NCI-H1436 treated with DMSO at 0.1 percent for 48 hours (cell line): ENCODE measurements at regions not wholly inside any gene's neighbourhood (a gene's known extent, or its start where the extent isn't known, plus 50 kb on each side); places are given as distances from the start of the nearest gene placed in this dataset.

Source experiments
- DNase-seq: peaks from one replicate; lab custom pipeline; 2025; lab: John Stamatoyannopoulos, UW

GRCh38 chr21:28644762-28645161 lies 347.9 kb downstream of the LTN1 start:
- DNase-seq, result no peak

GRCh38 chr21:28642891-28643290 lies 349.8 kb downstream of the LTN1 start:
- no peak for DNase-seq

DNA sequence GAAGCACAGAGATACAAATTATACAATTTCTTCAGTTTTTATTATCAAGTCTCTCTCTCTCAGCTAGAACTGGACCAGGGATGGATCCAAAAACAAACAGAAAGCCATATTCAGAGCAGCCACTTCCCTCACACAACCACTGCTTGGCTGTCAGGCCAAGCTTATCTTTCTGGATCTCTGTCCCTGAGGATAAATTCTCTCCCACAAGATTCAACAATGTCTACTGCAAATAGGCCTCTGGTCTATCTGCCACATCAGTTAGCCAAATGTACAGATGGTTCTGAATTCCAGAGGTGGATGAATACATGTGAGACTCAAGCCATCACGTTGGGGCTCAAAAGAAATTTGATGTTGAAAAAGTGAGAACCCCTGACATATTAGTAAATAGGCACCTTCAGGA lies 350.9 kb downstream of the LTN1 start:
- DNase-seq, result no peak

GRCh38 chr21:28640326-28640725 lies 352.4 kb downstream of the LTN1 start:
- no peak for DNase-seq

- no peak for DNase-seq
These were observed 352.9 kb downstream of the LTN1 start for GRCh38 chr21:28639737-28640136.

- DNase-seq, result no peak
These were observed 355.7 kb downstream of the LTN1 start for GRCh38 chr21:28636752-28637691.

DNA sequence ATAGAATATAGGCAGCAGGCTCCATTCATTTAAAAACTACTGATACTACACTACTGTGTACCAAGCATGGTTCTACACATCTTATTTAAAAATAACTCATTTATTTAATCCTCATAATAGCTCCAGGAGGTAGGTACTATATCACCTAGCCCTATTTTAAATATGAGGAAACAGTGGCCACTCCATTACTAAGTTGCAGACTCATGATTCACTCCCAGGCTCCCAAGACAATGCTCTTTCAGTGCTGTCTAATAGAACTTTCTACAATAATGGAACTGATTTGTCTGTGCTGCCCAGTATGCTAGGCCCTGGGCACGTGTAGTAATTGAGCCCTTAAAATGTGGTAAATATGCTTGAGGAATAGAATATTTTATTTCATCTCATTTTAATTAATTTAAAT lies 357.1 kb downstream of the LTN1 start:
- no peak for DNase-seq

DNA sequence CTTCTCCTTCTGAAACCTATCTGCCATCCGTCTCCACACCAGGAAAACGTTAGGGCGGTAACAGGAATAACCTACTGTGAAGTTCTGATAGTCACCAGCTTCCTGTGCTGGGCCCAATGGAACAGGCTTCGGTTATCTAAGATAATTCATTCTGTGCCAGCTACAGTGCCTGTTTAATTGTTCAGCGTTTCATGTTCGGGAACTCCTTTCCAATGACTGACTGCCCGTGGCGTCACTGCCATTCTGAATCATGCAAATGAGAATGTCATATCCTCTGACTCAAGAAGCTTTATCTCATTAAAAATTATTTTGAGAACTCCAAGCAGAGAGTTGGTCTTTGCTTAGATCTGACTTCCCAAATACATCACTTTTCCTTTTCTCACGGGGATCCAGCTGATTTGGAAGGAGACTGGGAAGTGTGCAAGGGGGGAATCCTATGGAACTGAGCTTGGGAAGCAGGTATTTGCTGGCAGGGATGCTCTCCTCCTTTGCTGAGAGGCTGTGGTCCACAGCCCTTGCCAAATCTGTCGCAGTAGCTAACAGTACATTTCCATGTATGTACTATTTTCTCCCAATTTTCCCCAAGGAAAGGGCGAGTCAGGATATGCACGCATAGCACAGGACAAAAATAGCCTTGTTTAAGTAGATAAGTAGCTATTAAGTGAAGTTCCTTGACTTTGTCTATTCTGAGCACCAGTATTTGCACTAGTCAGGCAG lies 358.7 kb downstream of the LTN1 start:
- DNase-seq, result no peak

DNA sequence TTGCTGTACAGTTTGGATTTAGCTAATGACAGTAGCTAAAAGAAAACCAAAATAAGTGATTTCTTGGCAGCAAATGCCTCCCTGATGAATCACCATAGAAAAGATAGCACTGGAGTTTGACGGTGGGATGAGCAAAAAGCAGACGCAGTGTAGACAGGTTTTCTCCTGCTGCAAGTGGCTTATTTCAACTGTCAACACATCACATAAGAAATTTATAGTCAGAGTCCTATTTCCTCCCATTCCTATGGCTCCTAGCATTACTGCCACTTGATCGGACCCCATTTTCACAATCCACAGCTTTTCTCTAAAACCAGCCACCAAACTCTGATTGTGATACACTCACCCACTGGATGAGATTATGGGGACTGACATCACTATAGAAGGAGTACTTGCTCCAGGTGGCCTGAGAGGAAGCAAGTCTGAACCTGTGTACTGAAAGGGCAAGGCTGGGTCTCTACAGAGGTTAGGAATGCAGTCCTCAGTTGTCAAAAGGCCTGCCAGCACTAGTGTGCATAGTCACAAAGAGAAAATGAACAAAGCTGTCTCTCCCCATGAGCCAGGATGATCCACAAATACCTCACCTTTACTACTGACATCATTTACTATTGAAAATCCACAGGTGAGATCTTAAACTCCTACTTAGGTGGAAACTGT lies 359.8 kb downstream of the LTN1 start:
- DNase-seq, result no peak

DNA sequence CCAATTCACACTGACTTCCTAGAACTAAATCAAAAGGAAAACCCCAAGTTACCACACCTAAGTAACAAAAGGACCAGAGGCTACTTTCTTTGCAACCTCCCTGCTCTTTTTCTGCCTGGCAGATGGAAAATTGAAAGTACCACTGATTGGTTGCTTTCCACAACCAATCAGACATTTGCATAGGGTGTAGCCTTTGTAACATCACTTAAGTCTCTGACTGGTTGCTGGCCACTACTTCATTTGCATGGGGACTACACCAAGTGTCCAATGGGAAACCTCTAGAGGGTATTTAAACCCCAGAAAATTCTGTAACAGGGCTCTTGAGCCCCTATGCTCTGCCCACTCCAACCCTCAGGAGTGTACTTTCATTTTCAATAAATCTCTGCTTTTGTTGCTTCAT lies 365.0 kb downstream of the LTN1 start:
- DNase-seq, result no peak

DNA sequence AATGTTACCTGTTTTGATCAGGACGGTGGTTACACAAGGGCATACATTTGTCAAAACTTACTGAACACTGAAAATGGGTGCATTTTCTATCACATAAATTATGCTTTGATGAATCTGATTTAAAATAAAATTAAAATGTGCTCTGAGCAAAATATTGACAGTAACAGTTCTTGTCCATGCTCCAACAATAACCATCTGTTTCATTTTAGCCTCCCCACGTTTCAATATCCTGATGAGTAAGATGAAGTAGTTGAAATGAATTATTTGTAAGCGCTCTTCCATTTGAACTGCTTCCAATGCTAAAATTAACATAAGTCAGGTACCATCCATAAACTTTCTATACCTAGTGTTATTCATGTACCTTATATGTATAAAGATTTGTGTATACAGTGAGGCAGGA lies 365.4 kb downstream of the LTN1 start:
- DNase-seq, result no peak

GRCh38 chr21:28624626-28625025 lies 368.1 kb downstream of the LTN1 start:
- DNase-seq, result no peak

DNA sequence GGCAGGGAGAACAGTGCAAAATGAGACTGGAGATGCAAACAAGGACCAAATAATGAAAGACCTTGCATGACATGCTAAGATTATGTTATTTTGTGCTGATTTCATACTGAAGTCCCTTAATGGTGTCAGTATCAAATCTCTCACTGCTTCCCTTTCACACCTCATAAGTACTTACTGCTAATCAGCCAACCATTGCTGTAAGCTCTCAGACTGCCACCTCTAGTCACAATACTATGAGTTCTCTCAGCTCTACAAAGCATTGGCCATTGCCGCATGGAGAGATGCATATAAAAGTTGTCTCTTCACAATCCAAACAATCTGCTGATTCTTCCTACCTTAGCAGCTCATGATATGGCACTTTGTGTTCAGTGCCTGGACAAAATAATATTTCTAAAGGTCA lies 375.4 kb downstream of the LTN1 start:
- DNase-seq, result no peak

DNA sequence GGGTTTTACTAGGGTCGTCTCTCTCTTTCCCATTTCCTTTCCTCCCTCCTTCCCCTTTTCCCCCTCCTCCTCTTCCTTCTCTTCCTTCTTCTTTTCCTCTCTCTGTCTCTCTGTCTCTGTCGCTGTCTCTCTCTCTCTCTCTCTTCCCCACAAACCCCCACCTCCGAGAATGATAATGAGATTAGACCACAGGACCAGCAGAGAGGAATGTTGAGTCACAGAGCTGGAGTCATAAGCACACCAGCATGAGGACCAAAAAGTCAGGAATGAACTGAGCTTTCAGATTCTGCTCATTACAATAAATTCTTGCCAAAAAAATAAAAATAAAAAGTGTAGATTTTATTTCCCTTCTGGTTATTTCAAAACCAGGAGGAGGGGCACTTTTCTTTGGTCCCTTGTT lies 377.4 kb downstream of the LTN1 start:
- DNase-seq, result no peak

GRCh38 chr21:28614791-28615190 lies 377.9 kb downstream of the LTN1 start:
- no peak for DNase-seq

GRCh38 chr21:28608646-28609045 lies 384.0 kb downstream of the LTN1 start:
- no peak for DNase-seq

- DNase-seq, result no peak
These were observed 385.1 kb downstream of the LTN1 start for GRCh38 chr21:28607545-28607944.

DNA sequence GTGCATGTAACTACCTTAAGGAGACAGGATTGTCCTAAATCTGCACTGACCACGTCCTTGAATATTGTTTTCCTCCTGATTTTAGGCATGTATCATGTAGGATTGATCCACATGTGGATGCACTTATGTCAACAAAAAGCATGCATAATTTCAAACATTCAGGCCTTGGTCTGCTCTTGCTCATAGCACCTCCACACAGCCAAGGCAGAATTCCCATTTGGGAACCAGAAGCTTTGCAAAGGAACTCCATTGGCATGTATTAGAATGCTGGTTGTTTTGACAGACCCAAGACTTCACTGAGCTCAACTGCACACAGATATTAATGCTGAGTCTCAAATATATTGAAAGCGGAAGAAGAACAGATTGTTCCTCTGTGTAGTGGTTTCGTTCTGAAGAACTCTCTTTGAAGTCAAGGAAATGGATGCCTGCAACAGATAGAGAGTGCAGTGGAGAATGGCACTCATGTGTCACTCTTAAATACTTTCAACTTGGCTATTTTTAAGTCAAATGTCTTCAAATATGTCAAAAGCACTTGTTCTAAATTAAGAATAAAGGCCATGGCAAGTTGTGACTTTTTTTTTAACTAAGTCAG lies 387.6 kb downstream of the LTN1 start:
- DNase-seq, result no peak

GRCh38 chr21:28602546-28602945 lies 390.1 kb downstream of the LTN1 start:
- DNase-seq, result no peak

DNA sequence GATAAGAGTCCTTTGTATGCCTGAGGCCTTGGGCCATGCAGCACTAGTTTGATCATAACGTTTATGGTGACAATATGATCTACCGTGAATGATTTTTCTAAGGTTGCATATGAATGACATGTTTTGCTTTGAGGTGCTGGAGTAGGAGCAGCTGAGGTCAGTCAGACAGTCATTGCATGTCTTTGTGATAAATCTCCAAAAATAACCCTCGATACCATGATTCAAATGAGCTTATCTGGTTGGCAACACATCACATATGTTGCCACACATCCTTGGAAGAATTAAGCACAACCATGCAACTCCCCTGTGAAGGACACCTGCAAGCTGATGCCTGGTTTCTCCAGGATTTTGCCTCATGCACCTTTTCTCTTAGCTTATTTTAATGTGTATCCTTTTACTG lies 394.5 kb downstream of the LTN1 start:
- DNase-seq, result no peak

DNA sequence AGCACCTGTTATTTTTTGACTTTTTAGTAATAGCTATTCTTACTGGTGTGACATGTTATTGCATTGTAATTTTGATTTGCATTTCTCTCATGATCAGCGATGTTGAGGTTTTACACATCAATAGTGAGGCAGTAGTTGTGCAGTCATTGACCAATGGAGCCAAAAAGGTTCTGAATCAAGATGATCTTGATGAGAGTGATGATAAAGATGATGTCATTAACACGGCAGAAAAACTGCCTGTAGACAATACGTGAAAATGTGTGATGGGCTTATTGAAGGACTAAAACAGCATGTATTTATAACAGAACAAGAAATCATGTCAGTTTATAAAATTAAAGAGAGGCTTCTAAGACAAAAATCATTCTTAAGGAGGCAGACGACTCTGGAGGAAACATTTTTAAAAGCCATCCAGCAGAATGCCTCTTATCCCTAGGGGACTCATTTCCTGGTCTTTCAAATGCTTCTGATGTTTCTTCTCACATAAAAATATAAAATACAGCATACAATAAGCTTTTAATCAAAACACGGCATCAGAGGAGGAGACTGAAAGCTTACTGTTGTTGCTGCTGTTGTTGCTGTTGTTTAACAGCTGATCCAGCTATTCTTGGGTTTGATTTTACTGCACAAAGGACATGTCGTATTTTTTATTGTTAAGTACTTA lies 400.3 kb downstream of the LTN1 start:
- DNase-seq, result no peak

DNA sequence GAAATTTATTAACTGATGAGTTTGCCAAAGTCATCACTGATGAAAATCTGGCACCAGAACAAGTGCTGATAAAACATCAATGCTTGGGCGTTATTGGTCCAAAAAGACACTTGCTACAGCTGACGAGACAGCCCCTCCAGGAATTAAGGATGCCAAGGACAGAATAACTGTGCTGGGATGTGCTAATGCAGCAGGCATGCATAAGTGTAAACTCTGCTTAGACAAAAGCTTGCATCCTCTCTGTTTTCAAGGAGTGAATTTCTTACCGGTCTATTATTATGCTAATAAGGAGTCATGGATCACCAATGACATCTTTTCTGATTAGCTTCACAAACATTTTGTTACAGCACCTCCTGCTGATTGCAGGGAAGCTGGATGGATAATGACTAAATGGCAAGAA lies 402.0 kb downstream of the LTN1 start:
- no peak for DNase-seq
